ENCODE measurements at regions not wholly inside any gene's neighbourhood (a gene's known extent, or its start where the extent isn't known, plus 50 kb on each side); places are given as distances from the start of the nearest gene placed in this dataset.

- ATAC-seq (no peak), FAIRE-seq (no peak), DNase-seq (ENCODE audit: extremely low read depth in 1 of 4, low spot score in 3 of 4) (no peak)
- no peaks in the 10 kb centered on the region for H4K20me1 ChIP-seq (replicated peaks; ENCODE audit: control insufficient read depth, insufficient read depth, low read length)
- in situ Hi-C loops (cut with MboI): no loop called here
- no peaks in the 10 kb centered on the region for H3K27me3 ChIP-seq (ENCODE audit: control insufficient read depth in 2 of 2, insufficient read depth in 2 of 2, low read length in 2 of 2)
- H3K4me3 ChIP-seq: no peak overlapping the region
- H3K9me1 ChIP-seq (ENCODE audit: control insufficient read depth, insufficient read depth, low read length): no peaks in the 10 kb centered on the region
- BruUV-seq (replicated peaks): no TSS peak
- H3K79me2 ChIP-seq (ENCODE audit: control insufficient read depth, insufficient read depth, low read length): no peaks in the 10 kb centered on the region
- no peak overlapping the region for H2AFZ ChIP-seq (ENCODE audit: low read depth, low read length)
- 4% methylated on average over 1 of the region's 1 CpG for WGBS (ENCODE audit: insufficient coverage, low coverage, missing lambda C conversion rate)
- H3K36me3 ChIP-seq (ENCODE audit: control insufficient read depth, insufficient read depth, low read length): no peaks in the 10 kb centered on the region
- no peak overlapping the region for H3K9ac ChIP-seq (ENCODE audit: insufficient read depth in 1 of 2, low read depth in 2 of 2, low read length in 2 of 2)
- ChIA-PET POLR2A (interaction anchor here (1.0 kb wide), 1 partner anchor 10 kb away, joined by 3 read pairs; no protein-coding TSS in a partner anchor), CTCF (ENCODE audit: low intra/inter-chr PET ratio) (no interaction called here)
- H3K9me3 ChIP-seq (replicated peaks; ENCODE audit: control insufficient read depth, insufficient read depth, low read depth, low read length): no peaks in the 10 kb centered on the region
- no peak overlapping the region for H3K27ac ChIP-seq (ENCODE audit: extremely low read depth, low read depth, low read length)
- no peak overlapping the region for H3K4me2 ChIP-seq (ENCODE audit: insufficient read depth, low read length)
- H3K4me1 ChIP-seq (replicated peaks in 1 of 2; ENCODE audit: control insufficient read depth in 2 of 2, insufficient read depth in 2 of 2, low read length in 2 of 2): no peaks in the 10 kb centered on the region
- no peak for TF ChIP-seq MYNN (IDR thresholded peaks at IDR 0.05)
- TF ChIP-seq MYNN (CRISPR knock-in tag; IDR thresholded peaks at IDR 0.05): no peak
- no peak for TF ChIP-seq NCOA1 (IDR thresholded peaks at IDR 0.05; ENCODE audit: low read depth)
- TF ChIP-seq, protein P1, sequence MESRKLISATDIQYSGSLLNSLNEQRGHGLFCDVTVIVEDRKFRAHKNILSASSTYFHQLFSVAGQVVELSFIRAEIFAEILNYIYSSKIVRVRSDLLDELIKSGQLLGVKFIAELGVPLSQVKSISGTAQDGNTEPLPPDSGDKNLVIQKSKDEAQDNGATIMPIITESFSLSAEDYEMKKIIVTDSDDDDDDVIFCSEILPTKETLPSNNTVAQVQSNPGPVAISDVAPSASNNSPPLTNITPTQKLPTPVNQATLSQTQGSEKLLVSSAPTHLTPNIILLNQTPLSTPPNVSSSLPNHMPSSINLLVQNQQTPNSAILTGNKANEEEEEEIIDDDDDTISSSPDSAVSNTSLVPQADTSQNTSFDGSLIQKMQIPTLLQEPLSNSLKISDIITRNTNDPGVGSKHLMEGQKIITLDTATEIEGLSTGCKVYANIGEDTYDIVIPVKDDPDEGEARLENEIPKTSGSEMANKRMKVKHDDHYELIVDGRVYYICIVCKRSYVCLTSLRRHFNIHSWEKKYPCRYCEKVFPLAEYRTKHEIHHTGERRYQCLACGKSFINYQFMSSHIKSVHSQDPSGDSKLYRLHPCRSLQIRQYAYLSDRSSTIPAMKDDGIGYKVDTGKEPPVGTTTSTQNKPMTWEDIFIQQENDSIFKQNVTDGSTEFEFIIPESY (CRISPR knock-in tag; IDR thresholded peaks at IDR 0.05): no peak
- no peak for TF ChIP-seq NFE2 (IDR thresholded peaks at IDR 0.05; ENCODE audit: low read depth)
- TF ChIP-seq PHF20 (IDR thresholded peaks at IDR 0.05; ENCODE audit: partially characterized antibody): no peak
- TF ChIP-seq NFXL1 (CRISPR knock-in tag; IDR thresholded peaks at IDR 0.05): no peak
- no peak for TF ChIP-seq SRSF9 (IDR thresholded peaks at IDR 0.05; ENCODE audit: borderline replicate concordance, low read depth, low read length)
- no peak for TF ChIP-seq PHB (CRISPR knock-in tag; IDR thresholded peaks at IDR 0.05)
- TF ChIP-seq MXI1 (IDR thresholded peaks at IDR 0.05; ENCODE audit: low read depth, low read length): no peak
- intact Hi-C loops (cut with micrococcal nuclease): no loop called here
These were observed 161.4 kb upstream of the FBXL7 start for GRCh38 chr5:15338546-15338945.

Measured in K562 (cell line).